ENCODE measurements at regions not wholly inside any gene's neighbourhood (a gene's known extent, or its start where the extent isn't known, plus 50 kb on each side); places are given as distances from the start of the nearest gene placed in this dataset.

- TF ChIP-seq CTCF (IDR thresholded peaks at IDR 0.05; ENCODE audit: unreplicated experiment), result no peak
- Mint-ChIP-seq H3K9me3 (ENCODE audit: unreplicated experiment) (peaks cover 38% of the 10 kb centered on the region), H3K4me3 (ENCODE audit: unreplicated experiment) (no peak overlapping the region), H3K36me3 (ENCODE audit: low read depth, unreplicated experiment) (peaks cover 12% of the 10 kb centered on the region), H3K27me3 (ENCODE audit: unreplicated experiment) (peaks cover 3% of the 10 kb centered on the region), H3K27ac (ENCODE audit: unreplicated experiment) (no peak overlapping the region), H3K4me1 (ENCODE audit: unreplicated experiment) (no peaks in the 10 kb centered on the region)
- DNase-seq (ENCODE audit: low spot score), result no peak
These were observed 124.4 kb downstream of the ZNF33B start for GRCh38 chr10:42513921-42514320.

GRCh38 chr10:42491801-42492200, 146.6 kb downstream of the ZNF33B start:
- peaks cover 42% of the 10 kb centered on the region for H3K9me3 Mint-ChIP-seq (ENCODE audit: unreplicated experiment)

GRCh38 chr10:42491001-42491592, 147.3 kb downstream of the ZNF33B start:
- H3K4me1 Mint-ChIP-seq (ENCODE audit: unreplicated experiment), result no peaks in the 10 kb centered on the region
- peaks cover 1% of the 10 kb centered on the region for H3K27me3 Mint-ChIP-seq (ENCODE audit: unreplicated experiment)
- no peak for TF ChIP-seq CTCF (IDR thresholded peaks at IDR 0.05; ENCODE audit: unreplicated experiment)
- H3K36me3 Mint-ChIP-seq (ENCODE audit: low read depth, unreplicated experiment), result peaks cover 3% of the 10 kb centered on the region
- H3K27ac Mint-ChIP-seq (ENCODE audit: unreplicated experiment), result no peak overlapping the region
- H3K4me3 Mint-ChIP-seq (ENCODE audit: unreplicated experiment), result no peak overlapping the region
- H3K9me3 Mint-ChIP-seq (ENCODE audit: unreplicated experiment), result peaks cover 44% of the 10 kb centered on the region
- no peak for DNase-seq (ENCODE audit: low spot score)

More at GRCh38 chr10:42491801-42492200, 146.6 kb downstream of the ZNF33B start:
- Mint-ChIP-seq H3K36me3 (ENCODE audit: low read depth, unreplicated experiment) (peaks cover 3% of the 10 kb centered on the region), H3K4me1 (ENCODE audit: unreplicated experiment) (no peaks in the 10 kb centered on the region), H3K27me3 (ENCODE audit: unreplicated experiment) (peaks cover 1% of the 10 kb centered on the region), H3K4me3 (ENCODE audit: unreplicated experiment) (no peak overlapping the region), H3K27ac (ENCODE audit: unreplicated experiment) (no peak overlapping the region)
- DNase-seq (ENCODE audit: low spot score), result no peak
- TF ChIP-seq CTCF (IDR thresholded peaks at IDR 0.05; ENCODE audit: unreplicated experiment), result no peak

- Mint-ChIP-seq H3K4me3 (ENCODE audit: unreplicated experiment) (no peak overlapping the region), H3K4me1 (ENCODE audit: unreplicated experiment) (no peaks in the 10 kb centered on the region), H3K9me3 (ENCODE audit: unreplicated experiment) (peaks cover 45% of the 10 kb centered on the region), H3K27ac (ENCODE audit: unreplicated experiment) (no peak overlapping the region), H3K36me3 (ENCODE audit: low read depth, unreplicated experiment) (peaks cover 5% of the 10 kb centered on the region), H3K27me3 (ENCODE audit: unreplicated experiment) (peaks cover 1% of the 10 kb centered on the region)
- no peak for DNase-seq (ENCODE audit: low spot score)
- TF ChIP-seq CTCF (IDR thresholded peaks at IDR 0.05; ENCODE audit: unreplicated experiment), result no peak
These were observed 148.0 kb downstream of the ZNF33B start for GRCh38 chr10:42490368-42490767.

GRCh38 chr10:42488416-42488815, 150.0 kb downstream of the ZNF33B start:
- no peak for TF ChIP-seq CTCF (IDR thresholded peaks at IDR 0.05; ENCODE audit: unreplicated experiment)
- DNase-seq (ENCODE audit: low spot score), result no peak
- no peak overlapping the region for H3K27ac Mint-ChIP-seq (ENCODE audit: unreplicated experiment)
- peaks cover 1% of the 10 kb centered on the region for H3K27me3 Mint-ChIP-seq (ENCODE audit: unreplicated experiment)
- H3K36me3 Mint-ChIP-seq (ENCODE audit: low read depth, unreplicated experiment), result peaks cover 8% of the 10 kb centered on the region
- H3K4me3 Mint-ChIP-seq (ENCODE audit: unreplicated experiment), result no peak overlapping the region
- no peaks in the 10 kb centered on the region for H3K4me1 Mint-ChIP-seq (ENCODE audit: unreplicated experiment)
- peaks cover 38% of the 10 kb centered on the region for H3K9me3 Mint-ChIP-seq (ENCODE audit: unreplicated experiment)

All from endothelial cell (in vitro differentiated cells).